Fibroblast of gingiva (primary cell): ENCODE measurements at regions not wholly inside any gene's neighbourhood (a gene's known extent, or its start where the extent isn't known, plus 50 kb on each side); places are given as distances from the start of the nearest gene placed in this dataset.
"Not testable (repeated sequence)": the region's sequence is repeated elsewhere in the genome, so short reads cannot be mapped to it uniquely, and the experiment has no call there.

Source experiments
- DNase-seq: peaks from one replicate; pipeline ENCODE4 v3.0.0-alpha.2; 2011; ENCODE audit warnings: low read depth

GRCh38 chr2:144824306-144825080, 304.6 kb upstream of the ZEB2 start:
- DNase-seq, result no peak

GRCh38 chr2:144822966-144823365, 303.0 kb upstream of the ZEB2 start:
- DNase-seq, result no peak

GRCh38 chr2:144812288-144812687, 292.4 kb upstream of the ZEB2 start:
- no peak for DNase-seq

GRCh38 chr2:144801766-144802165, 281.8 kb upstream of the ZEB2 start:
- DNase-seq, result peak; percentile 5

GRCh38 chr2:144801325-144801724, 281.4 kb upstream of the ZEB2 start:
- no peak for DNase-seq

- no peak for DNase-seq
Measured at GRCh38 chr2:144798989-144799388, 279.1 kb upstream of the ZEB2 start.

GRCh38 chr2:144798034-144798433, 278.1 kb upstream of the ZEB2 start:
- no peak for DNase-seq

- no peak for DNase-seq
Measured at GRCh38 chr2:144796936-144797335, 277.0 kb upstream of the ZEB2 start.

GRCh38 chr2:144796164-144796563, 276.2 kb upstream of the ZEB2 start:
- DNase-seq, result no peak

GRCh38 chr2:144785253-144785652, 265.3 kb upstream of the ZEB2 start:
- DNase-seq, result no peak

GRCh38 chr2:144780983-144781382, 261.1 kb upstream of the ZEB2 start:
- DNase-seq, result peak; percentile 76

GRCh38 chr2:144776766-144777165, 256.8 kb upstream of the ZEB2 start:
- peak; percentile 11 for DNase-seq

- DNase-seq, result no peak
Measured at GRCh38 chr2:144774809-144775208, 254.9 kb upstream of the ZEB2 start.

- no peak for DNase-seq
Measured at GRCh38 chr2:144771348-144771747, 251.4 kb upstream of the ZEB2 start.

- DNase-seq, result no peak
Measured at GRCh38 chr2:144770616-144771230, 250.8 kb upstream of the ZEB2 start.

- DNase-seq, result not testable (repeated sequence)
Measured at GRCh38 chr2:144760939-144761338, 241.0 kb upstream of the ZEB2 start.

GRCh38 chr2:144759746-144760145, 239.8 kb upstream of the ZEB2 start:
- no peak for DNase-seq

- not testable (repeated sequence) for DNase-seq
Measured at GRCh38 chr2:144758196-144758595, 238.3 kb upstream of the ZEB2 start.

GRCh38 chr2:144753416-144753815, 233.5 kb upstream of the ZEB2 start:
- peak; percentile 6 for DNase-seq

- no peak for DNase-seq
Measured at GRCh38 chr2:144751142-144751905, 231.4 kb upstream of the ZEB2 start.

GRCh38 chr2:144749188-144749587, 229.3 kb upstream of the ZEB2 start:
- DNase-seq, result no peak

GRCh38 chr2:144748443-144748842, 228.5 kb upstream of the ZEB2 start:
- DNase-seq, result no peak

GRCh38 chr2:144747571-144747970, 227.7 kb upstream of the ZEB2 start:
- DNase-seq, result no peak
